Mammary epithelial cell (primary cell): ENCODE measurements at regions not wholly inside any gene's neighbourhood (a gene's known extent, or its start where the extent isn't known, plus 50 kb on each side); places are given as distances from the start of the nearest gene placed in this dataset.

ENCODE experiments used
- CTCF ChIP-seq, 2 donors: IDR thresholded peaks in 1 of 2; conservative IDR thresholded peaks in 1 of 2; 2 replicates each; pipeline ENCODE4 v1.5.1; 2011 to 2012; ENCODE audit warnings: inconsistent platforms in 2 of 2, low read length in 2 of 2, mild to moderate bottlenecking in 2 of 2, control low read depth in 1 of 2, low read depth in 1 of 2; ENCODE audit not compliant: insufficient read depth in 1 of 2; ENCODE audit errors: extremely low read depth in 1 of 2
- EZH2 ChIP-seq: IDR thresholded peaks from 2 replicates; pipeline ENCODE4 v1.6.1; 2012; ENCODE audit warnings: low read length, inconsistent platforms, borderline replicate concordance

GRCh38 chr7:121519548-121520521, 123.7 kb upstream of the FAM3C start:
- TF ChIP-seq CTCF (conservative IDR thresholded peaks at IDR 0.05 in 1 of 2, IDR thresholded peaks at IDR 0.05 in 1 of 2; ENCODE audit: extremely low read depth in 1 of 2, insufficient read depth in 1 of 2, low read depth in 1 of 2, low read length in 2 of 2) (no peak), EZH2 (no peak)
